ENCODE measurements at regions not wholly inside any gene's neighbourhood (a gene's known extent, or its start where the extent isn't known, plus 50 kb on each side); places are given as distances from the start of the nearest gene placed in this dataset.

DNA sequence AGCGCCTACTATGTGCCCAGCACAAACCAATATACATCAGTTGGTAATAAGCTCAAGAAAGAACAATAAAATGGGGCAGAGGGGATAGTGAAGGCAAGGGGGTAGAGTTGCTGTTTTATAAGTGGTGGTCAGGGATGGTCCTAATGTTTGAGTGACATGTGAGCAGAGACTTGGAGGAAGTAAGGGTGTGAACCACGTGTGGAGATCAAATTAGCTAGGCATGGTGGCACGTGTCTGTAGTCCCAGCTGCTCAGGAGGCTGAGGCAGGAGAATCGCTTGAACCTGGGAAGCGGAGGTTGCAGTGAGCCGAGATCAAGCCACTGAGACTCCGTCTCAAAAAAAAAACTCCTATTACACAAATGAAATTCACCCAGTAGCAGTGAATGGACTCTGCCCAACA, 56.5 kb downstream of the IRX6 start:
- Histone ChIP-seq H3K79me2 (ENCODE audit: insufficient read depth, low read depth, low read length) (no peaks in the 10 kb centered on the region), H3K4me1 (ENCODE audit: insufficient read depth, low read length, poor library complexity, severe bottlenecking) (no peaks in the 10 kb centered on the region), H3K4me3 (ENCODE audit: low read depth, low read length, poor library complexity, severe bottlenecking) (no peak overlapping the region), H2AFZ (ENCODE audit: low read length) (no peak overlapping the region), H3K4me2 (ENCODE audit: low read length) (no peak overlapping the region), H3K27ac (ENCODE audit: low read depth, low read length, poor library complexity, severe bottlenecking) (no peak overlapping the region), H3K9me2 (ENCODE audit: insufficient read depth, low read length) (no peaks in the 10 kb centered on the region), H3K9me3 (ENCODE audit: low read length) (no peaks in the 10 kb centered on the region), H4K20me1 (ENCODE audit: insufficient read depth, low read length) (no peaks in the 10 kb centered on the region), H3K36me3 (ENCODE audit: insufficient read depth, low read length) (no peaks in the 10 kb centered on the region)
- DNase-seq (ENCODE audit: low spot score), result no peak
- BruUV-seq (replicated peaks), result no TSS peak
- ChIA-PET CTCF (ENCODE audit: unreplicated experiment) (no interaction called here), POLR2A (interaction anchor here (0.9 kb wide), 1 partner anchor 12 kb away, joined by 3 read pairs; no protein-coding TSS in a partner anchor)
- intact Hi-C loops (cut with micrococcal nuclease; ENCODE audit: unreplicated experiment), result no loop called here
- TF ChIP-seq, protein P1, sequence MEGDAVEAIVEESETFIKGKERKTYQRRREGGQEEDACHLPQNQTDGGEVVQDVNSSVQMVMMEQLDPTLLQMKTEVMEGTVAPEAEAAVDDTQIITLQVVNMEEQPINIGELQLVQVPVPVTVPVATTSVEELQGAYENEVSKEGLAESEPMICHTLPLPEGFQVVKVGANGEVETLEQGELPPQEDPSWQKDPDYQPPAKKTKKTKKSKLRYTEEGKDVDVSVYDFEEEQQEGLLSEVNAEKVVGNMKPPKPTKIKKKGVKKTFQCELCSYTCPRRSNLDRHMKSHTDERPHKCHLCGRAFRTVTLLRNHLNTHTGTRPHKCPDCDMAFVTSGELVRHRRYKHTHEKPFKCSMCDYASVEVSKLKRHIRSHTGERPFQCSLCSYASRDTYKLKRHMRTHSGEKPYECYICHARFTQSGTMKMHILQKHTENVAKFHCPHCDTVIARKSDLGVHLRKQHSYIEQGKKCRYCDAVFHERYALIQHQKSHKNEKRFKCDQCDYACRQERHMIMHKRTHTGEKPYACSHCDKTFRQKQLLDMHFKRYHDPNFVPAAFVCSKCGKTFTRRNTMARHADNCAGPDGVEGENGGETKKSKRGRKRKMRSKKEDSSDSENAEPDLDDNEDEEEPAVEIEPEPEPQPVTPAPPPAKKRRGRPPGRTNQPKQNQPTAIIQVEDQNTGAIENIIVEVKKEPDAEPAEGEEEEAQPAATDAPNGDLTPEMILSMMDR (conservative IDR thresholded peaks at IDR 0.05; ENCODE audit: low read length), result no peak
- no peak for TF ChIP-seq EZH2phosphoT487 (IDR thresholded peaks at IDR 0.05; ENCODE audit: borderline replicate concordance, low read depth, low read length)

DNA sequence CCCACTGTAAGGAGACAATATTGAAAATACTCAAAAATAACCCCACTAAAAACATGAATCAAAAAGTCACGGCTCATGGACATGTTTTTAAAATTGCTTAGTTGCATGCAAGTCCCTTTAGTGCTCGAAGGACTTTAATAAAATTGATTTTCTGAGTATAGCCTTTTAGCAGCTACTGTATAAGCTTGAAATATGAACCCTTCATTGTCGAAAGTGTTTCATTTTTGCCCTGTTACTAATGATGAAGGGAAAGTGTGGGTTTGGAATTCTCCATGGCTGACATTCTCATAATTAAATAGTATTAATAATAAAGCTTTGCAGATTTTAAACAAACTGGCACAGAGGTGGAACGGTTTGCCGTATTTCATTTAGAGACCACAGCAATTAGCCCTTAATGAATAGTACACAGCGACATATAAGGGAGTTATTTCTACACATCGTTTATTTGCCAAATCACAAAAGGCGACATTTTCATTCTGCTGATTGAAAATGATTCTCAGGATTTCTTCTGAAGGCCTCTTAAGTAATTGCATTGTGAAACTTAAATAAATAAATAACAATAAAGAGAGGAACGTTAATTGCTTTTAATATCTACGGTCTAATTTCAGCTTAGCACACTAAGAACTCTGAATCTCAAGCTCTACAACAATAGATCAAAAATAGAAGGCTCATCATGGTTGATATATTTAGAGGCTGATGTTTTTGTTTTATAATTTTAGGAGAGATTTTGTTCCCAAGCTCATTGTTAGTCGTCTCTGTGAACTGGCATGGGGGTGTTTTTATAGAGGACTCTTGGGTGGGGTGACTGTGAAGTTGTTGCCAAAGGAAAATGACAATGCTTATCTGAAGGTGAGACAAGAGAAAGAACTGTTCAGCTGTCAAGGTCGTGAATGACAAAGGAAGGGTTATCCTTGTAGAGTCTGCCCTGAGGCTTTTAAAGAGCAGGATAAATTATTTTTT, 60.6 kb downstream of the IRX6 start:
- Histone ChIP-seq H3K79me2 (ENCODE audit: insufficient read depth, low read depth, low read length) (no peaks in the 10 kb centered on the region), H2AFZ (ENCODE audit: low read length) (no peak overlapping the region), H3K4me1 (ENCODE audit: insufficient read depth, low read length, poor library complexity, severe bottlenecking) (no peaks in the 10 kb centered on the region), H3K4me2 (ENCODE audit: low read length) (no peak overlapping the region), H3K27ac (ENCODE audit: low read depth, low read length, poor library complexity, severe bottlenecking) (no peak overlapping the region), H3K36me3 (ENCODE audit: insufficient read depth, low read length) (no peaks in the 10 kb centered on the region), H3K9me3 (ENCODE audit: low read length) (no peaks in the 10 kb centered on the region), H4K20me1 (ENCODE audit: insufficient read depth, low read length) (no peaks in the 10 kb centered on the region), H3K4me3 (ENCODE audit: low read depth, low read length, poor library complexity, severe bottlenecking) (no peak overlapping the region), H3K9me2 (ENCODE audit: insufficient read depth, low read length) (no peaks in the 10 kb centered on the region)
- CTCF ChIA-PET (ENCODE audit: unreplicated experiment), result no interaction called here
- POLR2A ChIA-PET, result no interaction called here
- no peak for DNase-seq (ENCODE audit: low spot score)
- intact Hi-C loops (cut with micrococcal nuclease; ENCODE audit: unreplicated experiment), result no loop called here
- TF ChIP-seq, protein P1 (conservative IDR thresholded peaks at IDR 0.05; ENCODE audit: low read length), result no peak
- no peak for TF ChIP-seq EZH2phosphoT487 (IDR thresholded peaks at IDR 0.05; ENCODE audit: borderline replicate concordance, low read depth, low read length)
- no TSS peak for BruUV-seq (replicated peaks)

DNA sequence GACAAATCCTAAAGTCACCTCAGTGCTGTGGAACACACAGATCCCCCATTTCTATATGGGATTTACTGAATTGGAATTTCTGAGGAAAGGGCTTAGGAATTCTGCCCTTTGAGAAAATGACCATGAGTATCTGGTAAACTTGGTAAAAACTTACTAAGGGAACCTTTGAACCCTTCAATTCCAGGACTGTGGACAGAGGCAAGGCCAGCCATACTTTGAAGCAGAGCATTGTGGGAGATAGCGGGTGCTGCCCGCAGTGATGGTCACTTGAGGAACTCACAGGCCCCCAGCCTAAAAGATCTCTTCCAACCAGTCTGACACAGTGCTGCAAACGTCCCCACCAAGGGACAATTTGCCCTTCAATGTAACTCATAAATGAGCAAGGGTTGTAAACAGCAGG, 61.4 kb downstream of the IRX6 start:
- TF ChIP-seq, protein P1 (conservative IDR thresholded peaks at IDR 0.05; ENCODE audit: low read length), result no peak
- no peak for TF ChIP-seq EZH2phosphoT487 (IDR thresholded peaks at IDR 0.05; ENCODE audit: borderline replicate concordance, low read depth, low read length)
- ChIA-PET CTCF (ENCODE audit: unreplicated experiment) (no interaction called here), POLR2A (no interaction called here)
- intact Hi-C loops (cut with micrococcal nuclease; ENCODE audit: unreplicated experiment), result no loop called here
- H3K4me3 ChIP-seq (ENCODE audit: low read depth, low read length, poor library complexity, severe bottlenecking), result no peak overlapping the region
- no peaks in the 10 kb centered on the region for H3K4me1 ChIP-seq (ENCODE audit: insufficient read depth, low read length, poor library complexity, severe bottlenecking)
- H3K9me2 ChIP-seq (ENCODE audit: insufficient read depth, low read length), result no peaks in the 10 kb centered on the region
- no TSS peak for BruUV-seq (replicated peaks)
- no peaks in the 10 kb centered on the region for H4K20me1 ChIP-seq (ENCODE audit: insufficient read depth, low read length)
- no peak overlapping the region for H3K27ac ChIP-seq (ENCODE audit: low read depth, low read length, poor library complexity, severe bottlenecking)
- no peak overlapping the region for H2AFZ ChIP-seq (ENCODE audit: low read length)
- no peaks in the 10 kb centered on the region for H3K36me3 ChIP-seq (ENCODE audit: insufficient read depth, low read length)
- DNase-seq (ENCODE audit: low spot score), result no peak
- H3K79me2 ChIP-seq (ENCODE audit: insufficient read depth, low read depth, low read length), result no peaks in the 10 kb centered on the region
- H3K9me3 ChIP-seq (ENCODE audit: low read length), result no peaks in the 10 kb centered on the region
- no peak overlapping the region for H3K4me2 ChIP-seq (ENCODE audit: low read length)
